GM12891 (cell line): ENCODE measurements at regions not wholly inside any gene's neighbourhood (a gene's known extent, or its start where the extent isn't known, plus 50 kb on each side); places are given as distances from the start of the nearest gene placed in this dataset.

ENCODE experiments used
- POLR2AphosphoS5 ChIP-seq: IDR thresholded peaks from 2 replicates; pipeline ENCODE4 v1.6.1; 2011; ENCODE audit warnings: low read depth, low read length, control low read depth
- TAF1 ChIP-seq: IDR thresholded peaks from 2 replicates; pipeline ENCODE4 v1.6.1; 2011; ENCODE audit warnings: low read depth, low read length, control low read depth

GRCh38 chr20:16816192-16816591 is 68.0 kb downstream of the OTOR start:
- TF ChIP-seq POLR2AphosphoS5 (no peak), TAF1 (no peak)
